GM19351 (cell line): ENCODE measurements at regions not wholly inside any gene's neighbourhood (a gene's known extent, or its start where the extent isn't known, plus 50 kb on each side); places are given as distances from the start of the nearest gene placed in this dataset.
A peak's percentile ranks its signal among the peaks of the same experiment; 100 is the strongest.

Source experiments
- ATAC-seq: cut with Tn5 transposase; IDR thresholded peaks from one replicate; pipeline ENCODE4 v1.9.1; 2021; ENCODE audit warnings: mild to moderate bottlenecking, moderate library complexity; ENCODE audit not compliant: unreplicated experiment

- ATAC-seq = no peak
Measured at GRCh38 chr6:117076076-117076475, 189.3 kb upstream of the VGLL2 start.

DNA sequence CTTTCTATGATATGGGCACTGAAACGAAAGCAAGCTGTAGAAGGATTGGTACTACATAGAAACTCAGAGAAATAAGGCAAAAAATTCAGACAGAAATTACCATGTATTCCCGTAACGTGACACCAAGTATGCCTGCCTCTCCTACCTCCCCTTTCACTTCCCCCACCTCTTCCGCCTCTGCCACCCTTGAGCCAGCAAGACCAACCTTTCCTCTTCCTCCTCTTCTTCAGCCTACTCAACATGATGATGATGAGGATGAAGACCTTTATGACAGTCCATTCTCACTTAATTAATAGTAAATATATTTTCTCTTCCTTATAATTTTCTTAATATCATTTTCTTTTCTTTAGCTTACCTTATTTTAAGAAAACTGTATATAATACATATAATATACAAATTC, 188.1 kb upstream of the VGLL2 start:
- no peak for ATAC-seq

GRCh38 chr6:117078624-117079023, 186.7 kb upstream of the VGLL2 start:
- ATAC-seq = no peak

DNA sequence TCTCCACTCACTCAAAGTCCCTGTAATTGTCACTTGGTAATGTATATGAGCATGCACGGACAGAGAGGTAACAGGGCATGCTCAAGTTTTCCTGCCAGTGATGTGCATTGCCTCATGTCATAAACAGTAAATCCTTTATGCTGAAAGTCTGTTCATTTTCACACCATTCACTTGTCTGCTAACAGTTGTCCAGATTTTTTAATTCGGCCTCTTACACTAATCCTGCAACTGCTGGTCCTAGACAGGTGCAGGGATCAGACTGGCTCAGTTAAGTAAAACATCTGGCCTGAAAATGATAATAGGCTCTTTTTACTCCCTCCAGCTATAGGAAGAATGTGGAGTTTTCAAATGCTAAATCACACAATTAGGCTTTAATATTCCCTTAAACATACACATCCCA, 185.4 kb upstream of the VGLL2 start:
- no peak for ATAC-seq

GRCh38 chr6:117089604-117090003, 175.8 kb upstream of the VGLL2 start:
- no peak for ATAC-seq

DNA sequence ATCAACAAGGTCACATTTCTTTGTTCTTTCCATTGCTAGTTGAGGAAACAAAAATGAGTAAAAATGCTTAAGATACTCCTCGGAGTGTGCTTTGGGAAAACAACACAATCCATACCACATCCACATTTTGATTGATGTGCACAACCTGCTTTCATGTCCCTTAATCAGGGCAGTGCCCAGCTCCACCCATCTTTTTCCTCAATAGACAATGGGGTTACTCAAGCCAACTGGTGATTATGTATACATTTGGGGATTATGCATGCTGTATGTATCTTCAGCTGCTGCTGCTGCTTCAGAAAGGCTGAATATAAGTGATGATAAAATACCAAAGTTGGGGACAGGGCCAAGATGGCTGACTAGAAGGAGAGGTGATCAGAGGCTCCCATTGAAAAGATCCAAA, 155.2 kb upstream of the VGLL2 start:
- no peak for ATAC-seq

DNA sequence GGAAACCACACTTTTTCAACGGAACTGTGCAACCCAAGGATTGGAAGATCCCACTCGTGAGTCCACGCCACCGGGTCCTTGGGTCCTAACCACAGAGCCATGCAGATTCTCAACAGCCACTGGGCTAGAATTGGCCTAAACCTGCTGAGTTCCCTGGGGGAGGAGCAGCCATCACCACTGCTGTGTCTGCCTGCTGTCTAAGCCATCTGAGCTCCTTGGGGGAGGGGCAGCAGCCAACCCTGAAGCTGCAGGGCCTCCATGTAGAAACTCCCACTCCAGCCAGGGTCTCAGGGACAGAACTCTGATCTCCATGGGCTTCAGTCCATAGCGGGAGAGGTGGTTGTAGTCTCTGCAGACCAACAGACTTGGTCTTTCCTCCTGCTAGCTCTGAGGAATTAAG, 154.6 kb upstream of the VGLL2 start:
- ATAC-seq = no peak

DNA sequence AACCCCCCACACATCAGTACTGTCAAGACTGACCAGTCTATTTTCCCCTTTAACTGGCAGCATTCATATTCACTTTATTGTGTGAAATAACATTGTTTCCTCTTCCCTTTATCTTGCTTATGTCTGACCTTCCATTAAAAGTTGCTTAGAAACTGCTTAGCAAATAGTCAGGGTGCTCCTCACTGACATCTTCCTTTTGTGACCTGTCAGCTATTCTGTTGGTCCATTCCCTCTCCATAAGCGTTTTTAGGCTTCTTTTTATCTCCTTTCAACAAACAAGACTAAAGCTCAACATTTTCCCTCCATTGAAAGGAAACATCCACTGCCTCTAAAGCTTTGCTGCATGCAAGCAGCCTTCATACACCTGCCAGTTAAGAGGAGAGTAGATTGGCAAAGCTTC, 147.7 kb upstream of the VGLL2 start:
- no peak for ATAC-seq

DNA sequence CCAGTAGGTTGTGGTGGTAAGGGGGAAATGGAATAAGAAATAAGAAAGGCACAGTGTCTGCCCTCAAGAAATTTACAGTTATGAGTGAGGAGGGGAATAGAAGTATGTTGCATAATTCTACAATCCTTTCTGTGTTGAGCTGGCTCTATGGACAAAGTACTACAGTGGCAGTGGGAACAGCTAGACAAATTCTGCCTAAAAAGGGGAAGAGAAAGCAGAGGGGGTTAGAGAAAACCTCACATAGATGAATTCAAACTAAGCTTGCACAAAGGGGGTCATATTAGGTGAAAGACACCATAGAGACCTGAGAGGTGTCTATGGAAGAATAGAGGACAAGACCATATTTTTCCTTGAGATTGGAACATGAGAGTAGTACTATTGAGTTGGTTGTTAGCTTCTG, 146.9 kb upstream of the VGLL2 start:
- ATAC-seq = peak; percentile 64

DNA sequence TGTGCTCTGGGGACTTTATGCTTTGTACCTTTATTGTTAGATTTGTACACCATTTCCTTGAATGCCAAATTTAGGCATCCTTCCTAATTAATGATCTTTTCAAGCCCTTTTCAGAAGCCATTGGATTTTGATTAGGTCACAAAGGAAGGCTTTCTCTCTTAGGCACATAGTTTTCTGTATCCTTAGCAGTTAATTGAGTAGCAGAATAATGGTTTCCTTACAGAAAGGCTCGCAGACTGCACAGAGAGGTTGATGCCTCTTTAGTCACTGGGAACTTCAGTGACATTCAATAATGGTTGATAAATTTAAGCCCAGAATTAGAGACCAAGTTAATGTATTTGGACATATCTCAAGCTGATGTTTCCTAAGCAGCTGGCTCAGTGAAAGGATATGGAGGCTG, 139.1 kb upstream of the VGLL2 start:
- ATAC-seq = no peak

DNA sequence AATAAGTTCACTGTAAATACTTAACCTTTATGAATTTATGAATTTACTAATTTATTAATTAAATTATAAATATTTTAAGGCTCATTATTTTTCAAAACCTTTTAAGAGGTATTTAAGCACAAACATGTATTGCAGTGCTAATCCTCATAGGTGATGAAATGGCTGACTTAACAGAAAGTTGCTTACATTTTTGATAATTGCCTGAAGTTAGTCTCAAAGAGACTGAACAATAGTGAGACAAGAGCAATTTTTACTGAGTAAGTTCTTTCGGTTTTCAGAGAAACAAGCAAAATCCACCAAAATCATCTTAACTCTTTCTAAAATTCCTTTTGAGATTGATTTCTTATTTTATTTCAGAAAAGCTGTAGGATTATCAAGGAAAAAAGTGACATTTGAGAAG, 137.3 kb upstream of the VGLL2 start:
- ATAC-seq = no peak

- no peak for ATAC-seq
Measured at GRCh38 chr6:117130125-117130524, 135.2 kb upstream of the VGLL2 start.

GRCh38 chr6:117136702-117137101, 128.7 kb upstream of the VGLL2 start:
- no peak for ATAC-seq

- ATAC-seq = no peak
Measured at GRCh38 chr6:117137711-117138110, 127.6 kb upstream of the VGLL2 start.

- ATAC-seq = no peak
Measured at GRCh38 chr6:117138425-117138824, 126.9 kb upstream of the VGLL2 start.

DNA sequence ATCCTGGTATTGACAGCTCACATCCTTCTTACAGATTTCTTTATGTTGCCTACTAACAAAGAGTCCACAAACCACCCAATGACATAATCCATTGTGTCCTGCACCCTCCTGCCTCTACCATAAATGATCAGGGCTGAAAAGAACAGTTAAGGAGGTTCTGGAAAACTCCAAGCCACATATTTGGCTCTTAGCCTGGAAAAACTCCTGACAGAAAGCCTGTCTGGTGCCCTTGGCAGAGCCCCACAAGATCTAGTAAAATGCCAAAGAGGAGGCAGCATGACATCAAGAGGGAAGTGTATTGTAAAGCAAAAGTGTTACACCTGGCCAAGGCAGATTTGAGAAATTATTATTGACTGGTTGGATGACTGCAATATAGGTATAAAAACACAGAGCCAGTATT, 126.4 kb upstream of the VGLL2 start:
- ATAC-seq = no peak

DNA sequence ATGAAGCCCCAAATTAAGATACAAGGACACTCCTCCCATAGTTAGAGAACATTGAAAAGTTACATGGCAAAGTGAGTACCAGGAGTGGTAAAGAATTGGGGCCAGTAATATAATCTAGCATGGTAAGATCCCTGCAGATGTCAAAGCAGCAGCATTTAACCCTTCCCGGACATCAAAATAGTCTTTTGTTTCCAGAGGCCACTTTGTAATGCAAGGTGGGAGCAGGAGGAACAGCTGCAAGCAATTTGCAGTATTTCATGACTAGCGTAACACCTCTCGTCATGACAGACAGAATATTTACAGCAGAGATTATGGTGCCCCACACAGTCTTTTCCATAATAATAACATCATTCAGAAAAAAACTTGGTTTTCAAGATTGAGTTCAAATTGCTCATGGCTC, 123.2 kb upstream of the VGLL2 start:
- ATAC-seq = no peak

DNA sequence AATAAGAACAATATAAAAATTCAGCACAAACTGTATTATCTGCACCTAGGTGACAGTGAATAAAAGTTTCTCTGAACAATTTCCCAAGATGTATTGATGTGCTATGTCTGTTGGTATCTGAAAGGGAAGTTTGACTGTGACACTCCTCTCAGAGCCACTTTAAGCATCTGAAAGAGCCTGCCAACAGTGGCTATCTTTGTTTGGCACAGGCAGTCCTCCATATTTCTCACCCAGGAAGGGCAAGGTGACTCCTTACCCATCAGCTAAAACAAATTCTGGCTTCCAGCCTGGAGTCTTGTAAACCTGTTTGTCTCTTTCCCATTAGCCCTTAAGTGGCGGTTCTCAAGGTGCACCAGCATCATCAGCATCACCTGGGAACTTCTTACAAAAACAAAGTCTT, 122.4 kb upstream of the VGLL2 start:
- ATAC-seq = no peak

DNA sequence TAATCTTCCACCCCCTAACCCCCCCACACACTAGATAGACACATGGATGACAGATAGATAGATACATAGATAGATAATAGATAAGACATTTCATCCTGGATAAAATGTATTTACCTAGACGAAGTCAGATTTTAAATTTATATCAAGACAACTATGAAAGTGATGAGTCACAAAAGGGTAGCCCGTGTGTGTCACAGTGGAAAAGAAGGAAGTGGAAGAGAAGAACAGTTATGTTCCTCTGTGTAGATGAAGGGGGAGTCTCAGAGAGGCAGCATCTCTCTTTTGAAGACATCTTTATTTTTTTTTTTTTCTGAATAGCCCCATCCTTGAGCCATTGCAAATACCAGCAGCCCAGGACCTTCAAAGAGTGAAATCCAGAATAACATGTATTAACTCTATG, 121.7 kb upstream of the VGLL2 start:
- ATAC-seq = no peak

DNA sequence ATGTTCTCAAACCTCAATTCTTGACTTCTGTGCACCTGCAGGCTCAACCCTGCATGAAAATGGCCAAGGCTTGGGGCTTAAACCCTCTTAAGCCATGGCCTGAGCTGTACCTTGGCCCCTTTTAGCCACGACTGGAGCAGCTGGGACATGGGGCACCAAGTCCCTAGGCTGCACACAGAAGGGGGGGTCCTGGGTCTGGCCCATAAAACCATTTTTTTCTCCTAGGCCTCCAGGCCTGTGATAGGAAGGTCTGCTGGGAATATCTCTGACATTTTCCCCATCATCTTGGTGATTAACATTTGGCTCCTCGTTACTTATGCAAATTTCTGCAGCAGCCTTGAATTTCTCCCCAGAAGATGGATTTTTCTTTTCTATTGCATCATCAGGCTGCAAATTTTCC, 119.4 kb upstream of the VGLL2 start:
- no peak for ATAC-seq

- ATAC-seq = no peak
Measured at GRCh38 chr6:117149324-117149723, 116.0 kb upstream of the VGLL2 start.

- ATAC-seq = no peak
Measured at GRCh38 chr6:117156741-117157140, 108.6 kb upstream of the VGLL2 start.

DNA sequence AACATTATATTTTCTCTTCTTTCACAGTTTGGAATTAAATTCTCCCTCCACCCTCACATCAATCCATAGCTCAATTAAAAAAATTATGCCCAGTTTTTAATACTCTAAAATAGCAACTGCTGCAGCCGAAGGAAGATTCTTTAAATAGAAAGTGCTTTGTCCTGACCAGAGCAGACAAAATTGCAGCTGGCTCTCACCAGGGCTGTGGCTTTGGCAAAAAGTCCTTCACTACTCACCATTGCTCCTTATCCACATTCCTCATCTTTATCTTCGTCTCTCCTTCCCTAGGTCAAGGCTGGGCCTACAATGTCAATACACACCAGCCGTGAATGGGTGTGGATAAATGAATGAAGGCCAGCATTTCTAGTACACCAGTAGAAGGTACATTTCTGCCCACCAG, 107.9 kb upstream of the VGLL2 start:
- no peak for ATAC-seq

DNA sequence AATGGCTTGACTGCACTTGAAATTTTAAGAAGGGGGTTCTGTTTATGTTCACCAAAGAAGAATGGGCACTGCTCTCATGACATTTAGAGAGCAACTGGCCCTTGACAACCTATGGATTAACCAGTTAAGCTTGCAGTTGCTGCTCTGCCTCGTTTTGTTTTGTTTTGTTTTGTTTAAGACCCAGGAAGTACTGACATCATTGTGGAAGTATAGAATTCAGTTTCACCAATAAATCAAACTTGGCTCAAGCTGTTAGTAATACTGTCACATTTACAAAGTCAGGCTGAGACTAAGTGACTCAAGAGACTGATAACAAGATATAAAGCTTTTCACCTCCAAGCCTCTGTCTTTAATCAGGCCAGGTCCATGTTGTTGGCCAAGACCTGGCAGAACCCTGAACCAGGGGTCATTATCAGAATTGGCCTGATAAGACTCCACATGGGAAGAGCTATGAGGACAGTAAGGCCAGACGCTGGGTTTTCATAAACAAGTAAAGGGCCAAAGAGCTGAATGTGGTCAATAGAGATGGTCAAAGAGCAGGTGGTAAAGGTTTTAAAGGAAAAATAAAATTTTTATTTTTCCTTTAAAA, 99.4 kb upstream of the VGLL2 start:
- ATAC-seq = no peak
